Stimulated activated naive B cell treated with anti-CD40 and anti-IgM and Interleukin-4, amounts not matched to agents 10 μg/mL and 1 μg/mL and 100 μg/mL, for 72 hours (primary cell): ENCODE measurements at regions not wholly inside any gene's neighbourhood (a gene's known extent, or its start where the extent isn't known, plus 50 kb on each side); places are given as distances from the start of the nearest gene placed in this dataset.
A peak's percentile ranks its signal among the peaks of the same experiment; 100 is the strongest.
"Not testable (repeated sequence)": the region's sequence is repeated elsewhere in the genome, so short reads cannot be mapped to it uniquely, and the experiment has no call there.

Source experiments
- ATAC-seq, 2 donors: fragments of 150-1000 bp; cut with Tn5 transposase; replicated peaks; 2 replicates each; pipeline ENCODE4 v1.10.0; 2021; ENCODE audit warnings: moderate library complexity in 1 of 2
- DNase-seq: peaks from one replicate; pipeline ENCODE4 v3.0.0; 2021
- H3K27ac Mint-ChIP-seq: one replicate; pipeline ENCODE4 v1.8.0; 2022; ENCODE audit warnings: mild to moderate bottlenecking, mixed read lengths
- H3K27me3 Mint-ChIP-seq, 2 donors: one replicate each; pipeline ENCODE4 v1.8.0; 2022; ENCODE audit warnings: mixed read lengths in 2 of 2
- H3K36me3 Mint-ChIP-seq, 2 donors: one replicate each; pipeline ENCODE4 v1.8.0; 2022; ENCODE audit warnings: mixed read lengths in 2 of 2, mild to moderate bottlenecking in 1 of 2
- H3K4me1 Mint-ChIP-seq, 2 donors: one replicate each; pipeline ENCODE4 v1.8.0; 2022; ENCODE audit warnings: mixed read lengths in 2 of 2, mild to moderate bottlenecking in 1 of 2
- H3K4me3 Mint-ChIP-seq, 2 donors: one replicate each; pipeline ENCODE4 v1.8.0; 2022; ENCODE audit warnings: mild to moderate bottlenecking in 2 of 2, mixed read lengths in 2 of 2, moderate library complexity in 1 of 2
- H3K9me3 Mint-ChIP-seq, 2 donors: one replicate each; pipeline ENCODE4 v1.8.0; 2022; ENCODE audit warnings: mixed read lengths in 2 of 2, mild to moderate bottlenecking in 1 of 2

GRCh38 chr22:22768885-22769284 is 118.7 kb upstream of the IGLL5 start:
- DNase-seq (no peak), ATAC-seq (no peak)
- no peaks in the 10 kb centered on the region for H3K9me3 Mint-ChIP-seq
- H3K27ac Mint-ChIP-seq, result no peak overlapping the region
- H3K27me3 Mint-ChIP-seq, result peaks cover 27 to 31% of the 10 kb centered on the region in 2 donors
- no peaks in the 10 kb centered on the region for H3K36me3 Mint-ChIP-seq
- H3K4me1 Mint-ChIP-seq, result peaks cover 28 to 38% of the 10 kb centered on the region in 2 donors
- no peak overlapping the region for H3K4me3 Mint-ChIP-seq

- DNase-seq (no peak), ATAC-seq (no peak)
- peaks cover 35 to 45% of the 10 kb centered on the region in 2 donors for H3K4me1 Mint-ChIP-seq
- H3K36me3 Mint-ChIP-seq, result no peaks in the 10 kb centered on the region
- H3K27me3 Mint-ChIP-seq, result peaks cover 25 to 27% of the 10 kb centered on the region in 2 donors
- no peak overlapping the region for H3K27ac Mint-ChIP-seq
- no peak overlapping the region for H3K4me3 Mint-ChIP-seq
- no peaks in the 10 kb centered on the region for H3K9me3 Mint-ChIP-seq
These were observed 118.0 kb upstream of the IGLL5 start for GRCh38 chr22:22769434-22770279.

GRCh38 chr22:22770280-22770871 is 117.2 kb upstream of the IGLL5 start:
- DNase-seq (no peak), ATAC-seq (peak; percentile 37 to 60)
- H3K27me3 Mint-ChIP-seq, result peaks cover 20 to 27% of the 10 kb centered on the region in 2 donors
- H3K4me3 Mint-ChIP-seq, result no peak overlapping the region
- no peaks in the 10 kb centered on the region for H3K36me3 Mint-ChIP-seq
- H3K27ac Mint-ChIP-seq, result no peak overlapping the region
- no peaks in the 10 kb centered on the region for H3K9me3 Mint-ChIP-seq
- H3K4me1 Mint-ChIP-seq, result peaks cover 38 to 48% of the 10 kb centered on the region in 2 donors

- H3K27ac Mint-ChIP-seq, result no peak overlapping the region
- DNase-seq (no peak), ATAC-seq (no peak)
- peaks cover 19 to 27% of the 10 kb centered on the region in 2 donors for H3K27me3 Mint-ChIP-seq
- no peaks in the 10 kb centered on the region for H3K9me3 Mint-ChIP-seq
- H3K4me1 Mint-ChIP-seq, result peaks cover 38 to 48% of the 10 kb centered on the region in 2 donors
- no peak overlapping the region for H3K4me3 Mint-ChIP-seq
- no peaks in the 10 kb centered on the region for H3K36me3 Mint-ChIP-seq
These were observed 116.7 kb upstream of the IGLL5 start for GRCh38 chr22:22770881-22771280.

GRCh38 chr22:22771696-22772377 is 115.8 kb upstream of the IGLL5 start:
- H3K9me3 Mint-ChIP-seq, result no peaks in the 10 kb centered on the region
- DNase-seq (no peak), ATAC-seq (no peak)
- H3K4me3 Mint-ChIP-seq, result no peak overlapping the region
- H3K27ac Mint-ChIP-seq, result no peak overlapping the region
- H3K4me1 Mint-ChIP-seq, result peaks cover 38 to 48% of the 10 kb centered on the region in 2 donors
- no peaks in the 10 kb centered on the region for H3K36me3 Mint-ChIP-seq
- H3K27me3 Mint-ChIP-seq, result peaks cover 13 to 20% of the 10 kb centered on the region in 2 donors

- ATAC-seq (peak; percentile 10 to 27), DNase-seq (no peak)
- Mint-ChIP-seq H3K36me3 (no peaks in the 10 kb centered on the region), H3K9me3 (no peaks in the 10 kb centered on the region), H3K4me1 (peaks cover 38 to 48% of the 10 kb centered on the region in 2 donors), H3K27me3 (peaks cover 11 to 16% of the 10 kb centered on the region in 2 donors), H3K27ac (peak overlapping the region; percentile 20), H3K4me3 (no peak overlapping the region)
These were observed 115.2 kb upstream of the IGLL5 start for GRCh38 chr22:22772396-22772795.

GRCh38 chr22:22772883-22773282 is 114.7 kb upstream of the IGLL5 start:
- ATAC-seq (no peak), DNase-seq (no peak)
- Mint-ChIP-seq H3K27me3 (peaks cover 6 to 14% of the 10 kb centered on the region in 2 donors), H3K36me3 (no peaks in the 10 kb centered on the region), H3K4me1 (peaks cover 38 to 48% of the 10 kb centered on the region in 2 donors), H3K27ac (no peak overlapping the region), H3K9me3 (no peaks in the 10 kb centered on the region), H3K4me3 (no peak overlapping the region)

- no peaks in the 10 kb centered on the region for H3K9me3 Mint-ChIP-seq
- ATAC-seq (no peak), DNase-seq (no peak)
- H3K36me3 Mint-ChIP-seq, result no peaks in the 10 kb centered on the region
- H3K27ac Mint-ChIP-seq, result no peak overlapping the region
- H3K27me3 Mint-ChIP-seq, result peaks cover under 1 to 9% of the 10 kb centered on the region in 2 donors
- peaks cover 38 to 48% of the 10 kb centered on the region in 2 donors for H3K4me1 Mint-ChIP-seq
- H3K4me3 Mint-ChIP-seq, result no peak overlapping the region
These were observed 114.2 kb upstream of the IGLL5 start for GRCh38 chr22:22773427-22773826.

GRCh38 chr22:22773979-22774604 is 113.5 kb upstream of the IGLL5 start:
- DNase-seq, result peak; percentile 20
- no peak overlapping the region for H3K4me3 Mint-ChIP-seq
- no peaks in the 10 kb centered on the region for H3K9me3 Mint-ChIP-seq
- H3K36me3 Mint-ChIP-seq, result no peaks in the 10 kb centered on the region
- peaks cover 0 to 5% of the 10 kb centered on the region in 2 donors for H3K27me3 Mint-ChIP-seq
- H3K4me1 Mint-ChIP-seq, result peaks cover 38 to 48% of the 10 kb centered on the region in 2 donors
- peak; percentile 86 to 92 for ATAC-seq
- no peak overlapping the region for H3K27ac Mint-ChIP-seq

GRCh38 chr22:22774762-22775161 is 112.9 kb upstream of the IGLL5 start:
- peaks cover 38 to 48% of the 10 kb centered on the region in 2 donors for H3K4me1 Mint-ChIP-seq
- H3K4me3 Mint-ChIP-seq, H3K36me3 Mint-ChIP-seq, H3K27me3 Mint-ChIP-seq, H3K9me3 Mint-ChIP-seq, DNase-seq, H3K27ac Mint-ChIP-seq: not testable (repeated sequence)
- ATAC-seq, result peak in 1 of 2 donors; percentile 4

GRCh38 chr22:22776121-22776520 is 111.5 kb upstream of the IGLL5 start:
- DNase-seq (no peak), ATAC-seq (no peak)
- Mint-ChIP-seq H3K4me3 (no peak overlapping the region), H3K36me3 (no peaks in the 10 kb centered on the region), H3K27me3 (no peaks in the 10 kb centered on the region), H3K9me3 (no peaks in the 10 kb centered on the region), H3K4me1 (peaks cover 30 to 38% of the 10 kb centered on the region in 2 donors), H3K27ac (no peak overlapping the region)

- peaks cover 8% of the 10 kb centered on the region in 2 donors for H3K4me1 Mint-ChIP-seq
- H3K36me3 Mint-ChIP-seq, result no peaks in the 10 kb centered on the region
- H3K9me3 Mint-ChIP-seq, result no peaks in the 10 kb centered on the region
- no peak for ATAC-seq
- H3K27ac Mint-ChIP-seq, result no peak overlapping the region
- no peak overlapping the region for H3K4me3 Mint-ChIP-seq
- no peak for DNase-seq
- peaks cover 5 to 12% of the 10 kb centered on the region in 2 donors for H3K27me3 Mint-ChIP-seq
These were observed 108.4 kb upstream of the IGLL5 start for GRCh38 chr22:22779213-22779612.

- no peaks in the 10 kb centered on the region for H3K36me3 Mint-ChIP-seq
- H3K27ac Mint-ChIP-seq, result no peak overlapping the region
- no peak overlapping the region for H3K4me3 Mint-ChIP-seq
- peaks cover 5 to 23% of the 10 kb centered on the region in 2 donors for H3K27me3 Mint-ChIP-seq
- H3K9me3 Mint-ChIP-seq, result no peaks in the 10 kb centered on the region
- ATAC-seq, result no peak
- no peak for DNase-seq
- H3K4me1 Mint-ChIP-seq, result no peaks in the 10 kb centered on the region
These were observed 104.0 kb upstream of the IGLL5 start for GRCh38 chr22:22783575-22783974.
